ENCODE measurements at regions not wholly inside any gene's neighbourhood (a gene's known extent, or its start where the extent isn't known, plus 50 kb on each side); places are given as distances from the start of the nearest gene placed in this dataset.

DNA sequence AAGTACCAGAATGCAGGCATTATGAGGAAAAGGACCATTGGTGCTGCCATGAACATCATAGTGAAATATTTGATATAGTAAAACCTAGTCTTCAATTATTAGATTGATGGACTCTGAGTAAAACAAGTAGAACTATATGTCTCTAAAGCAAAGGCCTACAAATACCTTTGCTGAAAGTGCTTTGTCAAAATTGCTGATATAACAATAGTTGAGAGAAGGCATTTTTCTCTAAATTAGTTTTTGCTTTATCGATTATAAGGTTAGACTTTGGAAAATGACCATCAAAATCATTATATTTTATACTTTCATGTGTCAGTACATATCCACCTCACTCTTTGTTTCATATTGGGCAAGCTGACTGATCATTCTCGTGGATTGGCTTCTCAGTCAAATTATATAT is 836.0 kb upstream of the FBXO33 start:
- TF ChIP-seq PHF21A (CRISPR knock-in tag; IDR thresholded peaks at IDR 0.05) (no peak), ZNF550 (CRISPR knock-in tag; IDR thresholded peaks at IDR 0.05; ENCODE audit: borderline replicate concordance) (no peak), MZF1 (CRISPR knock-in tag; IDR thresholded peaks at IDR 0.05; ENCODE audit: borderline replicate concordance) (no peak), NFYB (CRISPR knock-in tag; IDR thresholded peaks at IDR 0.05) (no peak), KAT7 (CRISPR knock-in tag; IDR thresholded peaks at IDR 0.05; ENCODE audit: borderline replicate concordance) (no peak), BCL6 (CRISPR knock-in tag; IDR thresholded peaks at IDR 0.05) (no peak), MYNN (CRISPR knock-in tag; IDR thresholded peaks at IDR 0.05; ENCODE audit: low read depth) (no peak), GABPB1 (CRISPR knock-in tag; IDR thresholded peaks at IDR 0.05) (no peak), EZH2 (conservative IDR thresholded peaks at IDR 0.05; ENCODE audit: low read depth, low read length) (no peak), KDM1A (CRISPR knock-in tag; IDR thresholded peaks at IDR 0.05) (no peak), ZBTB8A (CRISPR knock-in tag; IDR thresholded peaks at IDR 0.05; ENCODE audit: borderline replicate concordance, low read depth) (no peak)
- TF ChIP-seq, protein P1, sequence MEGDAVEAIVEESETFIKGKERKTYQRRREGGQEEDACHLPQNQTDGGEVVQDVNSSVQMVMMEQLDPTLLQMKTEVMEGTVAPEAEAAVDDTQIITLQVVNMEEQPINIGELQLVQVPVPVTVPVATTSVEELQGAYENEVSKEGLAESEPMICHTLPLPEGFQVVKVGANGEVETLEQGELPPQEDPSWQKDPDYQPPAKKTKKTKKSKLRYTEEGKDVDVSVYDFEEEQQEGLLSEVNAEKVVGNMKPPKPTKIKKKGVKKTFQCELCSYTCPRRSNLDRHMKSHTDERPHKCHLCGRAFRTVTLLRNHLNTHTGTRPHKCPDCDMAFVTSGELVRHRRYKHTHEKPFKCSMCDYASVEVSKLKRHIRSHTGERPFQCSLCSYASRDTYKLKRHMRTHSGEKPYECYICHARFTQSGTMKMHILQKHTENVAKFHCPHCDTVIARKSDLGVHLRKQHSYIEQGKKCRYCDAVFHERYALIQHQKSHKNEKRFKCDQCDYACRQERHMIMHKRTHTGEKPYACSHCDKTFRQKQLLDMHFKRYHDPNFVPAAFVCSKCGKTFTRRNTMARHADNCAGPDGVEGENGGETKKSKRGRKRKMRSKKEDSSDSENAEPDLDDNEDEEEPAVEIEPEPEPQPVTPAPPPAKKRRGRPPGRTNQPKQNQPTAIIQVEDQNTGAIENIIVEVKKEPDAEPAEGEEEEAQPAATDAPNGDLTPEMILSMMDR (CRISPR knock-in tag; IDR thresholded peaks at IDR 0.05) = no peak
- TF ChIP-seq, protein P2, sequence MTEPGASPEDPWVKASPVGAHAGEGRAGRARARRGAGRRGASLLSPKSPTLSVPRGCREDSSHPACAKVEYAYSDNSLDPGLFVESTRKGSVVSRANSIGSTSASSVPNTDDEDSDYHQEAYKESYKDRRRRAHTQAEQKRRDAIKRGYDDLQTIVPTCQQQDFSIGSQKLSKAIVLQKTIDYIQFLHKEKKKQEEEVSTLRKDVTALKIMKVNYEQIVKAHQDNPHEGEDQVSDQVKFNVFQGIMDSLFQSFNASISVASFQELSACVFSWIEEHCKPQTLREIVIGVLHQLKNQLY (CRISPR knock-in tag; IDR thresholded peaks at IDR 0.05) = no peak
- TF ChIP-seq, protein P3, sequence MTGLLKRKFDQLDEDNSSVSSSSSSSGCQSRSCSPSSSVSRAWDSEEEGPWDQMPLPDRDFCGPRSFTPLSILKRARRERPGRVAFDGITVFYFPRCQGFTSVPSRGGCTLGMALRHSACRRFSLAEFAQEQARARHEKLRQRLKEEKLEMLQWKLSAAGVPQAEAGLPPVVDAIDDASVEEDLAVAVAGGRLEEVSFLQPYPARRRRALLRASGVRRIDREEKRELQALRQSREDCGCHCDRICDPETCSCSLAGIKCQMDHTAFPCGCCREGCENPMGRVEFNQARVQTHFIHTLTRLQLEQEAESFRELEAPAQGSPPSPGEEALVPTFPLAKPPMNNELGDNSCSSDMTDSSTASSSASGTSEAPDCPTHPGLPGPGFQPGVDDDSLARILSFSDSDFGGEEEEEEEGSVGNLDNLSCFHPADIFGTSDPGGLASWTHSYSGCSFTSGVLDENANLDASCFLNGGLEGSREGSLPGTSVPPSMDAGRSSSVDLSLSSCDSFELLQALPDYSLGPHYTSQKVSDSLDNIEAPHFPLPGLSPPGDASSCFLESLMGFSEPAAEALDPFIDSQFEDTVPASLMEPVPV (CRISPR knock-in tag; IDR thresholded peaks at IDR 0.05) = no peak

Measured in HepG2 (cell line).